Transverse colon (tissue), 4 donors: ENCODE measurements at regions not wholly inside any gene's neighbourhood (a gene's known extent, or its start where the extent isn't known, plus 50 kb on each side); places are given as distances from the start of the nearest gene placed in this dataset.
"Not testable (repeated sequence)": the region's sequence is repeated elsewhere in the genome, so short reads cannot be mapped to it uniquely, and the experiment has no call there.

Source experiments
- DNase-seq: peaks from one replicate; pipeline ENCODE4 v3.0.0-alpha.2; 2019
- H3K27ac ChIP-seq, 4 donors: fragments of 200-600 bp; sonication (generic); 2 replicates each; pipeline ENCODE4 v1.5.1; 2016 to 2018; ENCODE audit warnings: inconsistent platforms in 4 of 4
- H3K27me3 ChIP-seq: fragments of 200-600 bp; sonication (generic); 2 replicates; pipeline ENCODE4 v1.5.1; 2017; ENCODE audit warnings: inconsistent platforms
- H3K36me3 ChIP-seq, 4 donors: fragments of 200-600 bp; sonication (generic); 2 replicates each; pipeline ENCODE4 v1.5.1; 2017 to 2019; ENCODE audit warnings: inconsistent platforms in 4 of 4
- H3K4me1 ChIP-seq, 4 donors: fragments of 200-600 bp; sonication (generic); 2 replicates each; pipeline ENCODE4 v1.5.1; 2017 to 2020; ENCODE audit warnings: inconsistent platforms in 4 of 4
- H3K4me3 ChIP-seq, 4 donors: fragments of 200-600 bp; sonication (generic); 1 replicate in 1 of 4; 2 replicates in 3 of 4; pipeline versions ENCODE4 v1.5.1 to v1.6.1; 2017 to 2019; ENCODE audit warnings: inconsistent platforms in 4 of 4
- H3K9me3 ChIP-seq, 2 donors: fragments of 200-600 bp; sonication (generic); 2 replicates each; pipeline ENCODE4 v1.5.1; 2017 to 2019; ENCODE audit warnings: inconsistent platforms in 2 of 2
- EP300 ChIP-seq: sonication (generic); formaldehyde crosslinking; IDR thresholded peaks from one replicate; pipeline ENCODE4 v1.6.1; 2017; ENCODE audit warnings: antibody characterized with exemption, low read depth
- POLR2A ChIP-seq: fragments of 450-650 bp; IDR thresholded peaks from one replicate; pipeline ENCODE4 v1.6.1; 2016; ENCODE audit warnings: antibody characterized with exemption, mild to moderate bottlenecking, moderate library complexity
- POLR2AphosphoS5 ChIP-seq, 3 donors: sonication (generic); formaldehyde crosslinking; IDR thresholded peaks; one replicate each; pipeline ENCODE4 v1.6.1; 2016; ENCODE audit warnings: antibody characterized with exemption in 3 of 3
- WGBS, 2 donors: methylation state at CpG; one replicate each; pipeline ENCODE4 v1.1.5; 2018; ENCODE audit warnings: low coverage in 1 of 2; 5-methylcytosine and 5-hydroxymethylcytosine counted together
- in situ Hi-C, 4 donors: fragments of 200-750 bp; cut with MboI; loops; one replicate each; pipeline versions ENCODE4 v1.15.0 to v1.15.1; 2017; ENCODE audit warnings: low sequenced_read_pairs in 3 of 4, low pct_ligation_motif_present in 1 of 4, low pct_unique_long_range_greater_than_20kb in 1 of 4
- intact Hi-C: fragments of 100-400 bp; cut with DNase I; formaldehyde crosslinking; loops from one replicate; pipeline ENCODE4 v1.15.1; 2023; ENCODE audit warnings: low total_unique reads
- TF ChIP-seq, protein P1 (sequence below), 5 experiments: fragments of 200-600 bp in 3 of 5; fragments of 450-650 bp in 2 of 5; sonication (generic) in 3 of 5; IDR thresholded peaks; 1 replicate in 2 of 5; 2 replicates in 3 of 5; pipeline ENCODE4 v1.5.1; 2016 to 2017; ENCODE audit warnings: antibody characterized with exemption in 5 of 5, inconsistent platforms in 3 of 5, mild to moderate bottlenecking in 2 of 5, moderate library complexity in 1 of 5

DNA sequence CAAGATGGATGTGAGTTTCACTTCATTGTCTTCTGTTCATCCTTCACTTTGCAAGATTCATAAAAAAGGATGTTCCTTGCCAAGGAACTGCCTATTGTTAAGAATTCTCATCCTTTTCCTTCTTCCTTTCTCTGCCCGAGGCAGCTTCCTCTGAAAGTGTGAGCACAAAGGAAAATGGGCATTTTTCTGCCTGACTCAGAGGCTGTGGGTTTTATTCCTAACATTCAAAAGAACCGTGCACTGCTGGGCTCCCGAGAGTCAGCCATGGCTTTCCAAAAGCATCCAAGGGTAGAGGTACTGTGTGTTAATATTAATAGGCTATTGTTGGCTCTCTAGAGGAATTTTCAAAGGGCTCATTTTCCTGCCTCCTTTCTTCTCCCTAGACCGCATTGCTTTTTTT lies 289.4 kb downstream of the ABCC12 start:
- Histone ChIP-seq H3K27ac (no peak overlapping the region), H3K4me1 (no peaks in the 10 kb centered on the region), H3K36me3 (no peaks in the 10 kb centered on the region), H3K27me3 (no peaks in the 10 kb centered on the region), H3K4me3 (no peak overlapping the region), H3K9me3 (peaks cover 0 to 5% of the 10 kb centered on the region in 2 donors)
- 59 to 67% methylated on average over 4 of the region's 4 CpGs for WGBS, 2 donors
- intact Hi-C loops (no loop called here), in situ Hi-C loops (no loop called here)
- no peak for TF ChIP-seq EP300
- TF ChIP-seq POLR2A: no peak
- TF ChIP-seq, protein P1, sequence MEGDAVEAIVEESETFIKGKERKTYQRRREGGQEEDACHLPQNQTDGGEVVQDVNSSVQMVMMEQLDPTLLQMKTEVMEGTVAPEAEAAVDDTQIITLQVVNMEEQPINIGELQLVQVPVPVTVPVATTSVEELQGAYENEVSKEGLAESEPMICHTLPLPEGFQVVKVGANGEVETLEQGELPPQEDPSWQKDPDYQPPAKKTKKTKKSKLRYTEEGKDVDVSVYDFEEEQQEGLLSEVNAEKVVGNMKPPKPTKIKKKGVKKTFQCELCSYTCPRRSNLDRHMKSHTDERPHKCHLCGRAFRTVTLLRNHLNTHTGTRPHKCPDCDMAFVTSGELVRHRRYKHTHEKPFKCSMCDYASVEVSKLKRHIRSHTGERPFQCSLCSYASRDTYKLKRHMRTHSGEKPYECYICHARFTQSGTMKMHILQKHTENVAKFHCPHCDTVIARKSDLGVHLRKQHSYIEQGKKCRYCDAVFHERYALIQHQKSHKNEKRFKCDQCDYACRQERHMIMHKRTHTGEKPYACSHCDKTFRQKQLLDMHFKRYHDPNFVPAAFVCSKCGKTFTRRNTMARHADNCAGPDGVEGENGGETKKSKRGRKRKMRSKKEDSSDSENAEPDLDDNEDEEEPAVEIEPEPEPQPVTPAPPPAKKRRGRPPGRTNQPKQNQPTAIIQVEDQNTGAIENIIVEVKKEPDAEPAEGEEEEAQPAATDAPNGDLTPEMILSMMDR (IDR thresholded peaks at IDR 0.05): no peak
- no peak for TF ChIP-seq POLR2AphosphoS5 (IDR thresholded peaks at IDR 0.05)
- DNase-seq: no peak

DNA sequence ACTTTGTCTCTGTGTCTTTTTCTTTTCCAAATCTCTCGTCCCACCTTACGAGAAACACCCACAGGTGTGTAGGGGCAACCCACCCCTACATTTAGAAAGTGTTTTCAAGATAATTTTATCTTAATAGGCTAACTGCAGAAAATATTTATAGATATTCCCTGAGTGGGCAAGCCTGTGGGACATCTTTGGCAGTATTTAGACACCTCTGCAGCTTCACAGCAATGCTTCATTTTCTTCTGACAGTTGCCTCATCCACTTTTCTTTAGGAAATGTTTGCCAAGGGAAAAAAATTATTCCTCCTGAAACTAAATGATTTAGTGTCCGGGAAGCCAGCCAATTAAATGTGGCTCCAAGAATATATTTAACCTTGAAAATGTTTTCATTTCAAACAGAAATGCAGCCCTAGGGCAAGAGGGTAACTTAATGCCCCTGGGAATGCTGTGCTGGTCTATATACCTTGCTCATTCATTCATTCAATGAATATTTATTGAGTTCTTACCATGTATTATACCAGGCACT lies 290.4 kb downstream of the ABCC12 start:
- no peak overlapping the region for H3K27ac ChIP-seq
- H3K4me3 ChIP-seq: no peak overlapping the region
- in situ Hi-C loops (no loop called here), intact Hi-C loops (no loop called here)
- no peaks in the 10 kb centered on the region for H3K36me3 ChIP-seq
- H3K27me3 ChIP-seq: no peaks in the 10 kb centered on the region
- TF ChIP-seq POLR2A (no peak), POLR2AphosphoS5 (IDR thresholded peaks at IDR 0.05) (no peak), EP300 (no peak)
- TF ChIP-seq, protein P1 (IDR thresholded peaks at IDR 0.05): no peak
- 65 to 70% methylated on average over 3 of the region's 3 CpGs for WGBS, 2 donors
- peaks cover 0 to 5% of the 10 kb centered on the region in 2 donors for H3K9me3 ChIP-seq
- H3K4me1 ChIP-seq: no peaks in the 10 kb centered on the region
- DNase-seq: no peak

- intact Hi-C loops, H3K27ac ChIP-seq: not testable (repeated sequence)
These were observed 291.5 kb downstream of the ABCC12 start for GRCh38 chr16:47864262-47864661.

DNA sequence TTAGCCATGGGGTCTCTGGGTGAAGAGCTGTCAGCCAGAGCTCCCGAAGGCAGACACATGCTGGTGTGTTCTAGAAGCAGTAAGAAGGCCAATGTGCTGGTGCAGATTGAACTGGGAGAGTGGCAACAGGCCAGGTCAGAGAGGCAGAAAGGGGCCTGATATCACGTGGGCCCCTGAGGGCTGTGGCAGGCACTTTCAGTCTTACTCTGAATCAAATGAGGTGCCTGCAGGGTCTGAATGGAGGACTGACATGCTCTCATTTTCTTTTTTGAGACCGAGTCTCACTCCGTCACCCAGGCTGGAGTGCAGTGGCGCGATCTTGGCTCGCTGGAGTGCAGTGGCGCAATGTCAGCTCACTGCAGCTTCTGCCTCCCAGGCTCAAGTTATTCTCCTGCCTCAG lies 293.8 kb downstream of the ABCC12 start:
- Histone ChIP-seq H3K27ac (no peak overlapping the region), H3K27me3 (no peaks in the 10 kb centered on the region), H3K9me3 (no peaks in the 10 kb centered on the region), H3K36me3 (no peaks in the 10 kb centered on the region), H3K4me3 (no peak overlapping the region), H3K4me1 (no peaks in the 10 kb centered on the region)
- intact Hi-C loops (no loop called here), in situ Hi-C loops (no loop called here)
- WGBS, 2 donors: 83% methylated on average over 8 of the region's 8 CpGs; no CpG with 5 or more reads in 1 of the 2 donors
- TF ChIP-seq POLR2AphosphoS5 (IDR thresholded peaks at IDR 0.05): no peak
- TF ChIP-seq, protein P1 (IDR thresholded peaks at IDR 0.05): no peak
- TF ChIP-seq EP300: no peak
- no peak for TF ChIP-seq POLR2A
- DNase-seq: no peak

More at GRCh38 chr16:47864262-47864661, 291.5 kb downstream of the ABCC12 start:
- H3K4me3 ChIP-seq, H3K4me1 ChIP-seq, H3K9me3 ChIP-seq, H3K27me3 ChIP-seq, H3K36me3 ChIP-seq, DNase-seq, in situ Hi-C loops: not testable (repeated sequence)
- WGBS, 2 donors: 15 to 21% methylated on average over 3 to 6 of the region's 6 CpGs

- H3K9me3 ChIP-seq: no peaks in the 10 kb centered on the region
- intact Hi-C loops: no loop called here
- H3K4me1 ChIP-seq: no peaks in the 10 kb centered on the region
- 60 to 64% methylated on average over 7 to 9 of the region's 9 CpGs for WGBS, 2 donors
- H3K4me3 ChIP-seq: no peak overlapping the region
- no peaks in the 10 kb centered on the region for H3K36me3 ChIP-seq
- H3K27ac ChIP-seq: no peak overlapping the region
- no peak for TF ChIP-seq POLR2AphosphoS5 (IDR thresholded peaks at IDR 0.05)
- TF ChIP-seq EP300: no peak
- TF ChIP-seq, protein P1 (IDR thresholded peaks at IDR 0.05): no peak
- TF ChIP-seq POLR2A: no peak
- in situ Hi-C loops: no loop called here
- H3K27me3 ChIP-seq: no peaks in the 10 kb centered on the region
- no peak for DNase-seq
These were observed 297.3 kb downstream of the ABCC12 start for GRCh38 chr16:47858333-47858982.
